ENCODE measurements at regions not wholly inside any gene's neighbourhood (a gene's known extent, or its start where the extent isn't known, plus 50 kb on each side); places are given as distances from the start of the nearest gene placed in this dataset.

DNA sequence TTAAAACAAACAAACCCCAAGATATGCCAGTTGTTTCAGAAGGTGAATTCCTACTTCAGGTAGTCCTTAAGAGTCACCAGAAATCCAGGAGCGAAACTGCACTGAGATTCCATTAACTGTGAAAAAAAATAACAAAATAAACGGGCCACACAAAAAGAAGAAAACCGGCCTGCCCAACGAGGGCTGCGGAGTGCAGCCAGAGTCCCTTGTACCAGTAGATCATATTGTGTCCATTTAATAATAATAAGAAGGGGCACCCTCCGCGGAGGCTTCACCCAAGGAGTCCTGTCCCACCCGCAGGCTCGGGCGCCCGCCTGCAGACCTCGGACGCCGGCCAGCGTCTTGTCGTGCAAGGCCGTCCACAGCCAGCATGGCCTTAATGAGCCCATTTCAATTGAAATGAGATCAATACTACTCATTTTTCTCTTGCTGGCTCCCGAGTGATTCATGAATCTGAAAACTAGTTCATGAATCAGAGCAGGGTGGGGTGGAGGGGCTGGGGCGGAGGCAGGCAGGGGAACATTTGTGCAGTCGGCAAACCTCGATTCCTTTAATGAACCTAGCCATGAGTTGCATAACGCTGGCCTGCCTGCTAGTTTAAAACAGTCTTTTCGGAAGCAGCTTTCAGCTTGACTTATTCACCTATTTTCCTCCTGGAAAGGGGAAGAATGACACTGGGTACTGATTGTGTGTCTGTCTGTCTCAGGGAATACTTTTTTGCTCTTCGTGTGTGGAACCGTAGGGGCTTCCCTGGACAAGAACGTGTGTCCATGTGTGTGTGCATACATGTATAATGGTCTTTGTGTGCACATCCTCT lies 113.1 kb upstream of the IRF2BP2 start (continued):
- TF ChIP-seq ZNF121 (tag by site-specific recombination; IDR thresholded peaks at IDR 0.05) (no peak), SCRT1 (tag by site-specific recombination; IDR thresholded peaks at IDR 0.05; ENCODE audit: borderline replicate concordance) (no peak), ZNF510 (tag by site-specific recombination; IDR thresholded peaks at IDR 0.05; ENCODE audit: insufficient replicate concordance) (no peak), ZNF530 (tag by site-specific recombination; IDR thresholded peaks at IDR 0.05; ENCODE audit: low read depth) (no peak), AEBP2 (tag by site-specific recombination; IDR thresholded peaks at IDR 0.05; ENCODE audit: borderline replicate concordance) (no peak), ZFP3 (tag by site-specific recombination; IDR thresholded peaks at IDR 0.05; ENCODE audit: low read depth) (no peak), ZBTB48 (tag by site-specific recombination; IDR thresholded peaks at IDR 0.05) (no peak), ZNF146 (tag by site-specific recombination; IDR thresholded peaks at IDR 0.05) (no peak), KLF7 (tag by site-specific recombination; IDR thresholded peaks at IDR 0.05; ENCODE audit: borderline replicate concordance) (no peak), GLIS2 (tag by site-specific recombination; IDR thresholded peaks at IDR 0.05) (no peak), OVOL3 (tag by site-specific recombination; IDR thresholded peaks at IDR 0.05) (no peak), ZSCAN5A (tag by site-specific recombination; IDR thresholded peaks at IDR 0.05) (no peak), GFI1B (tag by site-specific recombination; IDR thresholded peaks at IDR 0.05) (no peak), ZSCAN4 (tag by site-specific recombination; IDR thresholded peaks at IDR 0.05) (peak; percentile 94), ZBTB17 (tag by site-specific recombination; IDR thresholded peaks at IDR 0.05) (no peak), ZNF768 (tag by site-specific recombination; IDR thresholded peaks at IDR 0.05) (no peak), ZNF2 (tag by site-specific recombination; IDR thresholded peaks at IDR 0.05) (no peak), ZBTB7A (tag by site-specific recombination; IDR thresholded peaks at IDR 0.05; ENCODE audit: low read depth) (peak; percentile 15; the same call in 1 of the 2 replicates), ZNF202 (tag by site-specific recombination; IDR thresholded peaks at IDR 0.05; ENCODE audit: borderline replicate concordance) (no peak), ZNF629 (tag by site-specific recombination; IDR thresholded peaks at IDR 0.05) (no peak), ZNF416 (tag by site-specific recombination; IDR thresholded peaks at IDR 0.05) (no peak), ZNF391 (tag by site-specific recombination; IDR thresholded peaks at IDR 0.05; ENCODE audit: borderline replicate concordance, low read depth) (peak; percentile 19; the same call in 1 of the 2 replicates), GLIS1 (tag by site-specific recombination; IDR thresholded peaks at IDR 0.05) (no peak), ZIC2 (tag by site-specific recombination; IDR thresholded peaks at IDR 0.05) (no peak), ZNF394 (tag by site-specific recombination; IDR thresholded peaks at IDR 0.05; ENCODE audit: borderline replicate concordance) (no peak), KLF8 (tag by site-specific recombination; IDR thresholded peaks at IDR 0.05) (no peak)
- TF ChIP-seq, protein P1, sequence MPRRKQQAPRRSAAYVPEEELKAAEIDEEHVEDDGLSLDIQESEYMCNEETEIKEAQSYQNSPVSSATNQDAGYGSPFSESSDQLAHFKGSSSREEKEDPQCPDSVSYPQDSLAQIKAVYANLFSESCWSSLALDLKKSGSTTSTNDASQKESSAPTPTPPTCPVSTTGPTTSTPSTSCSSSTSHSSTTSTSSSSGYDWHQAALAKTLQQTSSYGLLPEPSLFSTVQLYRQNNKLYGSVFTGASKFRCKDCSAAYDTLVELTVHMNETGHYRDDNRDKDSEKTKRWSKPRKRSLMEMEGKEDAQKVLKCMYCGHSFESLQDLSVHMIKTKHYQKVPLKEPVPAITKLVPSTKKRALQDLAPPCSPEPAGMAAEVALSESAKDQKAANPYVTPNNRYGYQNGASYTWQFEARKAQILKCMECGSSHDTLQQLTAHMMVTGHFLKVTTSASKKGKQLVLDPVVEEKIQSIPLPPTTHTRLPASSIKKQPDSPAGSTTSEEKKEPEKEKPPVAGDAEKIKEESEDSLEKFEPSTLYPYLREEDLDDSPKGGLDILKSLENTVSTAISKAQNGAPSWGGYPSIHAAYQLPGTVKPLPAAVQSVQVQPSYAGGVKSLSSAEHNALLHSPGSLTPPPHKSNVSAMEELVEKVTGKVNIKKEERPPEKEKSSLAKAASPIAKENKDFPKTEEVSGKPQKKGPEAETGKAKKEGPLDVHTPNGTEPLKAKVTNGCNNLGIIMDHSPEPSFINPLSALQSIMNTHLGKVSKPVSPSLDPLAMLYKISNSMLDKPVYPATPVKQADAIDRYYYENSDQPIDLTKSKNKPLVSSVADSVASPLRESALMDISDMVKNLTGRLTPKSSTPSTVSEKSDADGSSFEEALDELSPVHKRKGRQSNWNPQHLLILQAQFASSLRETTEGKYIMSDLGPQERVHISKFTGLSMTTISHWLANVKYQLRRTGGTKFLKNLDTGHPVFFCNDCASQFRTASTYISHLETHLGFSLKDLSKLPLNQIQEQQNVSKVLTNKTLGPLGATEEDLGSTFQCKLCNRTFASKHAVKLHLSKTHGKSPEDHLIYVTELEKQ (tag by site-specific recombination; IDR thresholded peaks at IDR 0.05; ENCODE audit: borderline replicate concordance) = peak; percentile 48; the same call in 1 of the 2 replicates
- TF ChIP-seq, protein P2, sequence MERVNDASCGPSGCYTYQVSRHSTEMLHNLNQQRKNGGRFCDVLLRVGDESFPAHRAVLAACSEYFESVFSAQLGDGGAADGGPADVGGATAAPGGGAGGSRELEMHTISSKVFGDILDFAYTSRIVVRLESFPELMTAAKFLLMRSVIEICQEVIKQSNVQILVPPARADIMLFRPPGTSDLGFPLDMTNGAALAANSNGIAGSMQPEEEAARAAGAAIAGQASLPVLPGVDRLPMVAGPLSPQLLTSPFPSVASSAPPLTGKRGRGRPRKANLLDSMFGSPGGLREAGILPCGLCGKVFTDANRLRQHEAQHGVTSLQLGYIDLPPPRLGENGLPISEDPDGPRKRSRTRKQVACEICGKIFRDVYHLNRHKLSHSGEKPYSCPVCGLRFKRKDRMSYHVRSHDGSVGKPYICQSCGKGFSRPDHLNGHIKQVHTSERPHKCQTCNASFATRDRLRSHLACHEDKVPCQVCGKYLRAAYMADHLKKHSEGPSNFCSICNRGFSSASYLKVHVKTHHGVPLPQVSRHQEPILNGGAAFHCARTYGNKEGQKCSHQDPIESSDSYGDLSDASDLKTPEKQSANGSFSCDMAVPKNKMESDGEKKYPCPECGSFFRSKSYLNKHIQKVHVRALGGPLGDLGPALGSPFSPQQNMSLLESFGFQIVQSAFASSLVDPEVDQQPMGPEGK (tag by site-specific recombination; IDR thresholded peaks at IDR 0.05) = no peak
- TF ChIP-seq, protein P3, sequence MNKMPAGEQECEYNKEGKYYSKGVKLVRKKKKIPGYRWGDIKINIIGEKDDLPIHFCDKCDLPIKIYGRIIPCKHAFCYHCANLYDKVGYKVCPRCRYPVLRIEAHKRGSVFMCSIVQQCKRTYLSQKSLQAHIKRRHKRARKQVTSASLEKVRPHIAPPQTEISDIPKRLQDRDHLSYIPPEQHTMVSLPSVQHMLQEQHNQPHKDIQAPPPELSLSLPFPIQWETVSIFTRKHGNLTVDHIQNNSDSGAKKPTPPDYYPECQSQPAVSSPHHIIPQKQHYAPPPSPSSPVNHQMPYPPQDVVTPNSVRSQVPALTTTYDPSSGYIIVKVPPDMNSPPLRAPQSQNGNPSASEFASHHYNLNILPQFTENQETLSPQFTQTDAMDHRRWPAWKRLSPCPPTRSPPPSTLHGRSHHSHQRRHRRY (tag by site-specific recombination; IDR thresholded peaks at IDR 0.05) = peak; percentile 54; the same call in 1 of the 2 replicates

All from HEK293 (cell line).